Endothelial cell of umbilical vein (primary cell): ENCODE measurements at regions not wholly inside any gene's neighbourhood (a gene's known extent, or its start where the extent isn't known, plus 50 kb on each side); places are given as distances from the start of the nearest gene placed in this dataset.

ENCODE experiments used
- BruUV-seq: library from RNA; stranded (reverse); fragments of 400-500 nt; replicated peaks from 2 replicates; lab custom pipeline; 2021; lab: Mats Ljungman, UMichigan
- CTCF ChIA-PET: fragments of 300-600, 350-600 bp; sonication (Branson Sonifier 250); formaldehyde crosslinking; loops from one replicate; lab custom pipeline; 2021; ENCODE audit warnings: antibody characterized with exemption, inconsistent platforms; lab: Charles Lee
- POLR2A ChIA-PET: fragments of 300-600, 350-600 bp; sonication (Branson Sonifier 250); formaldehyde crosslinking; loops from one replicate; lab custom pipeline; 2021; ENCODE audit warnings: antibody characterized with exemption, inconsistent platforms; lab: Charles Lee
- DNase-seq: peaks from one replicate; pipeline ENCODE4 v3.0.0-alpha.2; 2011; ENCODE audit warnings: low read depth, low spot score
- FAIRE-seq: peaks from 2 replicates; lab custom pipeline; 2011; peaks lifted over from hg19 to GRCh38; lab: Jason Lieb, UNC
- H2AFZ ChIP-seq: 2 replicates; pipeline ENCODE4 v1.6.0; 2012; ENCODE audit warnings: low read depth, low read length, control low read depth, inconsistent platforms
- H3K27ac ChIP-seq: 2 replicates; pipeline ENCODE4 v1.5.1; 2011; ENCODE audit warnings: low read depth, mild to moderate bottlenecking, control low read depth, low read length, moderate library complexity; ENCODE audit not compliant: insufficient read depth
- H3K27me3 ChIP-seq, 2 experiments: 2 replicates each; pipeline versions ENCODE4 v1.6.0 to v1.6.1; 2011; ENCODE audit warnings: low read length in 2 of 2, mixed read lengths in 1 of 2; ENCODE audit not compliant: control insufficient read depth in 2 of 2, insufficient read depth in 2 of 2
- H3K36me3 ChIP-seq, 2 experiments: 2 replicates in 1 of 2; 3 replicates in 1 of 2; pipeline ENCODE4 v1.5.1; 2011; ENCODE audit warnings: low read length in 2 of 2, mild to moderate bottlenecking in 1 of 2, moderate library complexity in 1 of 2; ENCODE audit not compliant: control insufficient read depth in 2 of 2, insufficient read depth in 2 of 2; ENCODE audit errors: extremely low read depth in 1 of 2
- H3K4me1 ChIP-seq: 3 replicates; pipeline ENCODE4 v1.5.1; 2011; ENCODE audit warnings: mild to moderate bottlenecking, low read length; ENCODE audit not compliant: control insufficient read depth, insufficient read depth; ENCODE audit errors: extremely low read depth
- H3K4me2 ChIP-seq: 2 replicates; pipeline ENCODE4 v1.6.1; 2011; ENCODE audit warnings: low read length, control low read depth, mixed read lengths; ENCODE audit not compliant: insufficient read depth
- H3K4me3 ChIP-seq, 3 experiments: fragments of 200-600 bp in 1 of 3; sonication (generic), shearing (Covaris generic) in 1 of 3; replicated peaks in 1 of 3; 2 replicates each; pipeline ENCODE4 v1.5.1; 2011 to 2016; ENCODE audit warnings: control low read depth in 3 of 3, low read length in 3 of 3, mild to moderate bottlenecking in 2 of 3, inconsistent platforms in 1 of 3, low read depth in 1 of 3, moderate library complexity in 1 of 3; ENCODE audit not compliant: insufficient read depth in 1 of 3
- H3K79me2 ChIP-seq: 2 replicates; pipeline ENCODE4 v1.6.0; 2012; ENCODE audit warnings: low read length, inconsistent platforms; ENCODE audit not compliant: control insufficient read depth, insufficient read depth
- H3K9ac ChIP-seq: replicated peaks from 2 replicates; pipeline ENCODE3; 2011; ENCODE audit warnings: low read length, control low read depth; ENCODE audit not compliant: insufficient read depth; ENCODE audit errors: extremely low read depth
- H3K9me1 ChIP-seq: replicated peaks from 3 replicates; pipeline ENCODE4 v1.6.0; 2011; ENCODE audit warnings: mild to moderate bottlenecking, low read length; ENCODE audit not compliant: control insufficient read depth, insufficient read depth; ENCODE audit errors: extremely low read depth
- H3K9me3 ChIP-seq: replicated peaks from 2 replicates; pipeline ENCODE4 v1.5.1; 2012; ENCODE audit warnings: low read length, inconsistent platforms; ENCODE audit not compliant: control insufficient read depth, insufficient read depth
- H4K20me1 ChIP-seq: replicated peaks from 2 replicates; pipeline ENCODE3; 2011; ENCODE audit warnings: mild to moderate bottlenecking, low read length; ENCODE audit not compliant: control insufficient read depth, insufficient read depth; ENCODE audit errors: extremely low read depth
- CTCF ChIP-seq, 2 donors: IDR thresholded peaks; 1 replicate in 1 of 2; 2 replicates in 1 of 2; pipeline ENCODE4 v1.5.1; 2011; ENCODE audit warnings: low read length in 2 of 2, mild to moderate bottlenecking in 2 of 2, moderate library complexity in 2 of 2, control low read depth in 1 of 2, inconsistent platforms in 1 of 2, low read depth in 1 of 2; ENCODE audit not compliant: insufficient read depth in 1 of 2; ENCODE audit errors: extremely low read depth in 1 of 2
- EZH2 ChIP-seq: IDR thresholded peaks from 2 replicates; pipeline ENCODE4 v1.6.1; 2012; ENCODE audit warnings: borderline replicate concordance, low read depth, mild to moderate bottlenecking, moderate library complexity, low read length, inconsistent platforms; ENCODE audit not compliant: severe bottlenecking
- FOS ChIP-seq: IDR thresholded peaks from 2 replicates; pipeline ENCODE4 v1.6.1; 2011; ENCODE audit warnings: mild to moderate bottlenecking, low read length, moderate library complexity, borderline replicate concordance; ENCODE audit not compliant: insufficient read depth
- GATA2 ChIP-seq: IDR thresholded peaks from 2 replicates; pipeline ENCODE4 v1.7.0; 2011; ENCODE audit warnings: low read depth, mild to moderate bottlenecking, moderate library complexity, mixed read lengths, low read length; ENCODE audit not compliant: insufficient read length, insufficient read depth
- JUN ChIP-seq: IDR thresholded peaks from 2 replicates; pipeline ENCODE4 v1.6.1; 2011; ENCODE audit warnings: borderline replicate concordance, low read depth; ENCODE audit not compliant: insufficient read length, insufficient read depth
- MAX ChIP-seq: IDR thresholded peaks from 2 replicates; pipeline ENCODE4 v1.6.1; 2011; ENCODE audit not compliant: insufficient read depth, insufficient read length
- MYC ChIP-seq: IDR thresholded peaks from one replicate; pipeline ENCODE4 v1.6.1; 2011; ENCODE audit warnings: mild to moderate bottlenecking, low read depth, low read length
- POLR2A ChIP-seq: IDR thresholded peaks from 2 replicates; pipeline ENCODE4 v1.6.1; 2012; ENCODE audit warnings: low read depth, mild to moderate bottlenecking, control low read depth, low read length
- POLR2AphosphoS5 ChIP-seq: IDR thresholded peaks from 2 replicates; pipeline ENCODE4 v1.6.1; 2012; ENCODE audit warnings: low read depth, mild to moderate bottlenecking, control low read depth, low read length, moderate library complexity; ENCODE audit not compliant: insufficient read depth
- dilution Hi-C: fragments of 300-500 bp; cut with MboI; formaldehyde crosslinking; loops from one replicate; pipeline ENCODE4 v1.15.0; 2019; ENCODE audit warnings: low sequenced_read_pairs; ENCODE audit not compliant: extremely low pct_ligation_motif_present
- intact Hi-C: fragments of 100-400 bp; cut with micrococcal nuclease; formaldehyde crosslinking; loops from one replicate; pipeline ENCODE4 v1.10.0; 2022

GRCh38 chrX:124984140-124984813 is 335.4 kb upstream of the TEX13C start:
- dilution Hi-C loops, result no loop called here
- no peaks in the 10 kb centered on the region for H3K79me2 ChIP-seq
- H3K27ac ChIP-seq, result no peak overlapping the region
- H3K36me3 ChIP-seq, result no peaks in the 10 kb centered on the region
- H2AFZ ChIP-seq, result no peak overlapping the region
- no peaks in the 10 kb centered on the region for H4K20me1 ChIP-seq
- intact Hi-C loops, result no loop called here
- DNase-seq (no peak), FAIRE-seq (no peak)
- H3K4me1 ChIP-seq, result no peaks in the 10 kb centered on the region
- no TSS peak for BruUV-seq
- ChIA-PET CTCF (no interaction called here), POLR2A (no interaction called here)
- H3K4me3 ChIP-seq, result no peak overlapping the region
- no peaks in the 10 kb centered on the region for H3K27me3 ChIP-seq
- TF ChIP-seq FOS (no peak), POLR2AphosphoS5 (no peak), MAX (no peak), EZH2 (no peak), CTCF (IDR thresholded peaks at IDR 0.05; ENCODE audit: extremely low read depth in 1 of 2, insufficient read depth in 1 of 2, low read depth in 1 of 2, low read length in 2 of 2) (no peak), JUN (no peak), GATA2 (no peak), POLR2A (no peak), MYC (no peak)
- H3K9me3 ChIP-seq, result no peaks in the 10 kb centered on the region
- H3K4me2 ChIP-seq, result no peak overlapping the region
- no peak overlapping the region for H3K9ac ChIP-seq
- no peaks in the 10 kb centered on the region for H3K9me1 ChIP-seq
